GM19043 (cell line): ENCODE measurements at regions not wholly inside any gene's neighbourhood (a gene's known extent, or its start where the extent isn't known, plus 50 kb on each side); places are given as distances from the start of the nearest gene placed in this dataset.
"Not testable (repeated sequence)": the region's sequence is repeated elsewhere in the genome, so short reads cannot be mapped to it uniquely, and the experiment has no call there.

Source experiments
- ATAC-seq: cut with Tn5 transposase; IDR thresholded peaks from one replicate; pipeline ENCODE4 v1.9.1; 2021; ENCODE audit warnings: low read depth; ENCODE audit not compliant: unreplicated experiment

GRCh38 chr5:124021066-124021641, 509.2 kb downstream of the CSNK1G3 start:
- ATAC-seq, result no peak

DNA sequence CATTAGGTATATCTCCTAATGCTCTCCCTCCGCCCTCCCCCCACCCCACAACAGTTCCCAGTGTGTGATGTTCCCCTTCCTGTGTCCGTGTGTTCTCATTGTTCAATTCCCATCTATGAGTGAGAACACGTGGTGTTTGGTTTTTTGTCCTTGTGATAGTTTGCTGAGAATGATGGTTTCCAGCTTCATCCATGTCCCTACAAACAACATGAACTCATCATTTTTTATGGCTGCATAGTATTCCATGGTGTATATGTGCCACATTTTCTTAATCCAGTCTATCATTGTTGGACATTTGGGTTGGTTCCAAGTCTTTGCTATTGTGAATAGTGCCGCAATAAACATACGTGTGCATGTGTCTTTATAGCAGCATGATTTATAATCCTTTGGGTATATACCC, 505.3 kb downstream of the CSNK1G3 start:
- ATAC-seq, result not testable (repeated sequence)

DNA sequence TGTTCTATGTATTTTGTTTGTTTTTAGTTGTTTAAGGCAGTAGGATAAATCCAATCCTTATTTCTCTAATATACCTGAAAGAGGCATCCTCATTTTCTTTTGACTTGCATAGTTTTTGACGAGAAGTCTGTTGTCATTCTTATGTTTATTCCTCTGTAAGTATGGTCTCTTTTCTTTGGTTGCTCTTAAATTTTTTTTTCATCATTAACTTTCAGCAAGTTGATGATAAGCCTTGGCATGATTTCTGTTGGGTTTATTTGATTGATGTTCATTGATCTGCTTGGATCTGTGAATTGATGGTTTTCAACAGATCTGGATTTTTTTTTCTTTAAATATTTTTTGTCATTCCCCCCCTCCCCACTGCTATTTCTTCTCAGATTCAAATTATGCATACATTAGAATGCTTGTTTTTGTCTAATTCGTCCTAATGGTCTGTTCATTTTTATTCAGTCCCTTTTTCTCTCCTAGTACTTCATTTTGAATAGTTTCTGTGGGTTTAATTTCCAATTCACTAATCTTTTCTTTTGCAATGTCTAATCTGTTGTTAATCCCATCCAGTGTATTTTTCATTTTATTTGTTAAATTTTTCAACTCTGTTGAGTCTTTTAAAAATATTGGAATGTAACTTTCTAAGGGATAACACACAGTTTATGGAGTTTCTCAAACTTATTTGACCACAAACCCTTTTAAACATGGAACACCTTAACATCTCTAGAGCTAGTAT, 495.9 kb downstream of the CSNK1G3 start:
- no peak for ATAC-seq

- no peak for ATAC-seq
Observed at GRCh38 chr5:124001036-124001615, 489.1 kb downstream of the CSNK1G3 start.

DNA sequence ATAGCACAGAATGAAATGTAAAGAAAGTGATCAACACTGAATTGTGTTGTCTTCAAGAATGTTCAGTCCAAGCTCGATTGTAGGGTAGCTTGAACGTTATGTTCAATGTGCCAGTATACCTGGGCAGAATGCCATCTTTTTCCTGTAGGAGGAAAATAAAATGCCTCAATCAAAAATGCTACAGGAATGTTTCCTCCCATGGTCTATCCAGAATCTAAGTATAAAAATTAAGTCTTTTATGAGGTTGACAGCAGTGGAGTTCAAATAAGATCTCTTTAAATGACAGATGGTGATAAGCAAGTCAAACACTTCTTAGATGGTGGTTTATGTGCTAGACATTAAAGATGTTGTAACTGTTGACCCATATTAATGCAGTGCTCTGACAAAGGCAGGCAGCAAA, 488.6 kb downstream of the CSNK1G3 start:
- ATAC-seq, result no peak

GRCh38 chr5:123997462-123998215, 485.7 kb downstream of the CSNK1G3 start:
- ATAC-seq, result no peak

- ATAC-seq, result no peak
Observed at GRCh38 chr5:123997064-123997461, 485.1 kb downstream of the CSNK1G3 start.

GRCh38 chr5:123992641-123993040, 480.7 kb downstream of the CSNK1G3 start:
- no peak for ATAC-seq

- no peak for ATAC-seq
Observed at GRCh38 chr5:123987956-123988355, 476.0 kb downstream of the CSNK1G3 start.

GRCh38 chr5:123976379-123977033, 464.5 kb downstream of the CSNK1G3 start:
- ATAC-seq, result peak; percentile 78

GRCh38 chr5:123975521-123975920, 463.5 kb downstream of the CSNK1G3 start:
- not testable (repeated sequence) for ATAC-seq

DNA sequence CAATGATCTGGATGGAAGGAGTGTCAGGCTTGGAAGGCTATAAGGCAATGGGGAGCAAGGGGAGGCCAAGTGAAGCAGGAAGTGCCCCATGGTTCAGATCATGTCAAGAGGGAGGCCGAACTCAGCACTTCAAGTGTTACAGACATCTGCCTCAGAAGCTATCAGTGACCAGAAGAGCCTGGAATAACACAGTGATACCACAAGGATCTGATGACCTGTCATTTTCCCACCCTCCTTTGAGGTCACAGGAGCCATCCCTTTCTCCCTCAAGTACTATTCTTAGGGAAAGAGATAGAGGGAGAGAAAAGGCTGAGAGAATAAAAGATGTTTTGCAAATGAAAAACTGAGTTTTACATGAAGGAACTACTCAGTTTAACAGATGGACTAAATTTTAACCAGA, 454.8 kb downstream of the CSNK1G3 start:
- ATAC-seq, result no peak

DNA sequence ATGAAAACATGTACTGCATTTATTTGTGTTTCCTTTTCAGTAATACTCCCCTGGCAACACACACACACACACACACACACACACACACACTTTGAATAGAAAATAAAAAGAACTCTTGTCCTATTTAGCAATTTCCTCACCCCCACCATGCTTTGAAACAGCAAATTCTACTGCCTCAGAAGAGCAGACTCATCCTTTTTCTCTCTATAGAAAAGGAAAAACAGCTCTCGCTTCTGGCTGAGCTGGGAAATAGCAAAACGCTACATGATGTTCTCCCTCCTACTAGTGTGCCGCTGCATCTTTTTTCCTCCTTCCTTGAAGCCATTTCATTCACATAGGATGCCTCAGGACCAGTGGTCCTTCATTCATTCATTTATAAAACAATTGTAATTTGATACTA, 453.6 kb downstream of the CSNK1G3 start:
- no peak for ATAC-seq

DNA sequence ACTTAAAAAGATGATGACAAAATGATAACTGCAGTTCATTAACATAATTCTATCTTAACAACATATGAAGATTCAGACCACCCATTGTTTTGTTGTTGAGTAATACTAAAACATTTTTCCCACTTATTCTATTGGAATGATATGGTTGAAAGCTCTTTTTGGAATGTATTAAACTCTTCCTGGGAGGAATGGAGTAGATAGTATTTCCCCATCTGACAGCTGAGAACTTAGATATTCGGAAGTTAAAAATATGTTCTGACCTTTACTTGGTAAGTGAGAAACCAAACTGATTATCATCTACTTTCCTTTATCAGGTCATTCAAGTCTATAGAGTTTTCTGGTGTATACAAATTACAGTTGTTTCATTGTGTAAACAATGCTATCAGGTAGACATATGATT, 452.9 kb downstream of the CSNK1G3 start:
- no peak for ATAC-seq

- no peak for ATAC-seq
Observed at GRCh38 chr5:123960526-123960925, 448.5 kb downstream of the CSNK1G3 start.

- ATAC-seq, result no peak
Observed at GRCh38 chr5:123951582-123951977, 439.6 kb downstream of the CSNK1G3 start.

GRCh38 chr5:123950701-123951581, 439.0 kb downstream of the CSNK1G3 start:
- ATAC-seq, result no peak

DNA sequence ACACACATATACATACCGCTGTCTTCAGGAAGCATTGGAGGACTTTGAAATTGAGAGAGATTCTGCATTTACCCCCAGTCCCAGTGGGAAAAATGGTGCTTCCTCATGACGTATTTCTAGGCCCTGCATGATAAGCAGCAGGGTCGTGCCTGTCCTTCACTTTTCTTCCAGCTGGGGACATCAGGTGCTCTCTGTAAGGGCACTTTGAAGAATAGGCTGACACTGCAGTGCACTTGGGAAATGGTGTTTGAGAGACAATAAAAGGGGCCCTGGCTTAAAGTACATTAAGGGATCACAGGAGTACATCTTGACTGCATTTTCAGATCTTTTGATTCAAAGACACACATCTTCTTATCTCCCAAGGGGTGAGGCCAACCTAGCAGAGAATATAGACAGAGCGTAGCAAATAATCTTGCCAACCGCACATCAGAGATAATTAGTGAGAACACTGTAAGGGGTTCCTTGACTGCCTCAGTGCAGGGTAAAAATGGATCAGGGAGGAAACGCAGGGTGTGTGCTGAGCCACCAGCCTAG, 437.9 kb downstream of the CSNK1G3 start:
- ATAC-seq, result no peak

DNA sequence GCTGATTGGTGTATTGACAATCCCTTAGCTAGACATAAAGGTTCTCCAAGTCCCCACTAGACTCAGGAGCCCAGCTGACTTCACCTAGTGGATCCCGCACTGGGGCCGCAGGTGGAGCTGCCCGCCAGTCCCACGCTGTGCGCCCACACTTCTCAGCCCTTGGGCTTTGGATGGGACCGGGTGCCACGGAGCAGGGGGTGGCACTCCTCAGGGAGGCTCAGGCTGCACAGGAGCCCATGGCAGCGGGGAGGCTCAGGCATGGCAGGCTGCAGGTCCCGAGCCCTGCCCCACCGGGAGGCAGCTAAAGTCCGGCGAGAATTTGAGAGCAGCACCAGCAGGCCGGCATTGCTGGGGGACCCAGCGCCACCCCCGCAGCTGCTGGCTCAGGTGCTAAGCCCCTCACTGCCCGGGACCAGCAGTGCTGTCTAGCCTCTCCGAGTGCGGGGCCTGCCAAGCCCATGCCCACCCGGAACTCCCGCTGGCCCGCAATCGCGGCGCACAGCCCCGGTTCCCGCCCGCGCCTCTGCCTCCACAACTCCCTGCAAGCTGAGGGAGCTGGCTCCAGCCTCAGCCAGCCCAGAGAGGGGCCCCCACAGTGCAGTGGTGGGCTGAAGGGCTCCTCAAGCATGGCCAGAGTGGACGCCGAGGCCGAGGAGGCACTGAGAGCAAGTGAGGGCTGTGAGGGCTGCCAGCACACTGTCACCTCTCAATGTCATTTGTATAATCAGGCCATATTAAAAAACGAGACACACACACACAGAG, 437.2 kb downstream of the CSNK1G3 start:
- no peak for ATAC-seq
